HG03457 (cell line): ENCODE measurements at regions not wholly inside any gene's neighbourhood (a gene's known extent, or its start where the extent isn't known, plus 50 kb on each side); places are given as distances from the start of the nearest gene placed in this dataset.

Source experiments
- ATAC-seq: cut with Tn5 transposase; IDR thresholded peaks from one replicate; pipeline ENCODE4 v1.9.1; 2021; ENCODE audit warnings: moderate number of reproducible peaks; ENCODE audit not compliant: unreplicated experiment

GRCh38 chr15:62816342-62817069 is 226.0 kb upstream of the TPM1 start:
- no peak for ATAC-seq

DNA sequence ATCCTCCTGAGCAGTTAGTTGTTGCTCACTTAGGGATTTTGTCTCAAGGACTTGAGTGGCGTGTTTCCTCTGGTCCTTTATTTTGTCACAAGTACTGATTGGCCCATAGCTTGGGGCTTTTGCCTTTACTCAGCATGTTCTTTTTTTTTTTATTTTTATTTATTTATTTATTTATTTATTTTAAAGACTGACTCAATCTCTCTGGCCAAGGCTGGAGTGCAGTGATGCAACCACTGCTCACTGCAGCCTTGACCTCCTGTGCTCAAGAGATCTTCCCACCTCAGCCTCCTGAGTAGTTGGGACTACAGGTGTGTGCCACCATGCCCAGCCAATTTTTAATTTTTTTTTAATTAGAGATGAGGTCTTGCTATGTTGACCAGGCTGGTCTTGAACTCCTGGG is 223.9 kb upstream of the TPM1 start:
- ATAC-seq = no peak

DNA sequence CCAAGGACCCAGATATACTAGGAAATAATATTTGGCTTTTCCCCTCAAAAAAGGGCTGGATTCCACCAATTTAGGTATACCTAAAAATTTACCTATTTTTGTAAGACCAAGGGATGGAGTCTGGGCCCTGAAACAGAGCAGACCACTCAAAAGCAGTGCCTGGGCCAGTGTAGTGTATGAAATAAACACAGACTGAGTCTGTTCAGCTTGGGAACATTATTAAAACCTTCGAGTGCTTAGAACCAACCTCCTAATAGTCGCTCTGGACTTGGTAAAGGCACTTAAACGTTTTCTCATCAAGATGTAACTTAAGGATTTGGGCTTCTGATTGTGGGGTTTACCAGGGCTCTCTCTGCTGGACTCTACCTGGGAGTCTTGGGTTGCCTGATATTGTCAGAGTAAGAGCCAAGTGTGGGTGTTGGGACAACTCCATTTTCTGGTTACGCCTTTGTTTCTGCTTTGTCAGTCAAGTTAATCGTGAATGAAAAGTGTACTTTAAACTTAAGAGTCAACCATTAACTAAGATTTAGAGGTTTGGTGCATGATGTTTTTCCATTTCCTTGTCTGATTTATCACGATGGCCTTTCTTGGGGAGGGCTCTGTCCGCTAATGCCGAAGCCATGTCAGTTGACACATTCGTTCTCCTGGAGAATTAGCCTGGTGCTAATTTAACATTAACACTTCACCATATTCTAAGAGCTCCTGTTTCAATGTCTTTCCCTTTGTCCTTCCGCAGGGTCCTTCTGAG is 221.0 kb upstream of the TPM1 start:
- ATAC-seq = no peak

DNA sequence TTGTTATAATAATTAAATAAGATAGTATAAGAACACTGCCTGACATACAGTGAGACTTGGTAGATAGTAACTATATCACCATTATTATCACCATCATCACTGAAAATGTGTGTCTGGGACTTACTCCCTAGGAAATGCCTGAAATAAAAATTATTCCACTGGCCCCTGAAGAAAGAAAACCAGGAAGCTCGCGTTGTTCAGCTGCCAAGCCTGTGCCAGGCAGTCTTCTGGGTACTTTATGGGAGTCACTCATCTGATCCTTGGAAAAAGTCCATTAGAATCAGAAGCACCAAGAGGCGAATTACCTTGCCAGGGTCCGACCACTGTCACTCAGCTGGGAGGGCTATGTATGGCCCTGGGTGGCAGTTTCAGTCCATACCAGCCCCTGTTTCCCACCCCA is 220.3 kb upstream of the TPM1 start:
- no peak for ATAC-seq

DNA sequence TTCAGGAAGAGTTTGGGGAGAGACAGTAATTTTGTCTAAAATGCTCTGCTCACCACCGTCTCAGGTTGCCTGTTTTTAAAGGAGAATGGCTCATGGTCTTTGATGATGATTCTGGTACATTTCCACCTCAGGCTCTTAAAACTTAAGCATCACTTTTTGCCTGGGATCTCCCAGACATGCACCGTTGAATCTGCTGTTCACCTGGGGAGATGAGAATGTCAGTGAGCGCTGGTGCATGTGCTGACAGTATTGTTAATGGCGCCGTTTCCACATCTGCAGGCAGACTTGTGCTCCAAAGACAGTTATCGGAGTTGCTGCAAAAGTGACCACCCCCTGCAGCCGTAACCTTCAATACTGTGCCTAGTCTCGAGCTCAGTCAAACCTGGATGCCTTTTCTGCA is 219.0 kb upstream of the TPM1 start:
- ATAC-seq = no peak

GRCh38 chr15:62824111-62825015 is 218.2 kb upstream of the TPM1 start:
- no peak for ATAC-seq

GRCh38 chr15:62825191-62825590 is 217.4 kb upstream of the TPM1 start:
- ATAC-seq = no peak

DNA sequence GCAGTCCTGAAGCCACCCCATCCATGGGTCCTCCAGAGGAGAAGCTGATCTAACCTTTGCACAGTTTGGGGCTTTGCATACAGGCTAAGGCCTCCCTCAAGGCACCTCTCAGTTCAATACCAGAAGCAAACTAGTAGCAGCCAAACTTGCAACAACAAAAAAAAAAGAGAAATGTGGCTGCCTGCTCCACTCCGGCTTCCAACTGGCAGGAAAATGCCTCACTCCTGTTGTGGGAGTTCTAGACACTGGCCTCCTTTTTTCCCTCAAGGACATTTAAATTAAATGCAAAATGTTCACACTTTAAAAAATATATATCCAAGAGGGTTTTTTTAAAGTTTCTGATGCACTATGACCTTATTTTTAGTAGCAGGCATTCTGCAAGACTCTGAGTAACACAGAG is 216.0 kb upstream of the TPM1 start:
- ATAC-seq = no peak

- ATAC-seq = no peak
Observed at GRCh38 chr15:62828364-62828763, 214.2 kb upstream of the TPM1 start.

DNA sequence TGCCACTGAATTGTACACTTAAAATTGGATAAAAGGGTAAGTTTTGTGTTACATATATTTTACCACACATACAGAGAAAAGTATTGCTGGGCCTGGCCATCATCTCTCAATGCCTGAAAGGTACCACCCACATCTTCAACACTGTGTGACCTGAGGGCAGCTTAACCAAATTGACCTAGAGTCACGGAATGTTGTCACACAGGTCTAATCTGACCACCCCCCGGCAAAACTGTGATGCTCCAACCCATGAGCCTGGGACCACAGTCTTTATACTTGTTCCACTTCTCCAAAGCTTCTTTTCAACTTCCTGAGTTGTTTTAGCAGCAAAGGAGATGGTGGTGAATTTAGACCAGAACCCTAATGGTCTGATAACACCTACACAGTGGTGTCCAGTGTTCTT is 210.3 kb upstream of the TPM1 start:
- no peak for ATAC-seq

- no peak for ATAC-seq
Observed at GRCh38 chr15:62833646-62834045, 208.9 kb upstream of the TPM1 start.

- no peak for ATAC-seq
Observed at GRCh38 chr15:62834686-62835329, 207.7 kb upstream of the TPM1 start.

DNA sequence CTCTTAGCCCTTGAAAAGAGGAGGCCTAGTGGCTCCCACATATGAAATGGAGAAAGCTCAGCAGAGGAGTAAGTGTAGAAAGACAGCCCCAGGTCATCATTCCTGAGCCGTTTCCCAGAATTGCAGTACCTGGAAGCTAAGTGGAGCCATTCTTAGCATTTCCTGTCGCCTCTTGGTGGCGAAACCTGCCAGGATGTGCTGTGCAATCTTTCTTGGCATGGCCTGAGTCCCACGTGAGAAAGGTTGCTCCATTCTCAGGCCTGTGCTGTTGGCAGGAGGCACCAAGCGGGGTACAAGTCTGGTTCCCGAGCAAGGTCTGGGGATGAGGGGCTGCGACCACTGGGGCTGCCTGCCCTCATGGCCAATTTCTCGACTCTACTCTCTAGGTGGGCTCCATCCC is 207.2 kb upstream of the TPM1 start:
- no peak for ATAC-seq

- no peak for ATAC-seq
Observed at GRCh38 chr15:62835762-62836161, 206.8 kb upstream of the TPM1 start.

DNA sequence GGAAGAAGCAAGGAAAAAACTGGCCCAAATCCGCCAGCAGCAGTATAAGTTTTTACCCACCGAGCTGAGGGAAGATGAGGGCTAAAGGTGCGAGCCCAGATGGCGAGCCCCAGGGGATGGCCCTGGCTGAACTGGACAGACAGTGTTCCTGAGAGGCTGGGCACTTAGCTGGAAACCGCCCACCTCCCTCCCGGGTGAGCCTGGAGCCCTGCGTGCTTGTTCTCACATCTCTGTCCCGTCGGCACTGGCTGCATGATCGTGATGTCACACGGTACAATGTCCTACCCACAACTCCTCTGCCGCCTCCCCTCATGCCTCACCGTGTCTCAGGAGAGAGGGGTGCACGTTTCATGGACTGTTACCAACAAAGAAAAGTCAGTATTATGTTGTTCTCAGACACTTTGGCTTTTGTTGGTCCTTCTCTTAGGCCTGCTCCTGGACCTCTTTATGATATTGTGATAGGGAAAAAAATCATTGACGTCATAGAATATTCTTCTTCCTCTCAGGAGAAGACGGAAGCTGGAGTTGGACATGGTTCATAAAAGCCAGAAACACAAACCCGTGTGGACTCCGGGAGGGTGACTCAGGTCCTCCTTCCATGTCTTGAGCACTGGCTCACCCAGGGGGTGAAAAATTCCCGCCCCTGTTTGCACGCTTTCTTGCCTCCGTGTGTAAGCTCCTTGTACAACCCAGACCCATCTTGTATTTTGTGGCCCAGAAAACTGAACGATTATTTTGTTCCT is 201.8 kb upstream of the TPM1 start:
- no peak for ATAC-seq

DNA sequence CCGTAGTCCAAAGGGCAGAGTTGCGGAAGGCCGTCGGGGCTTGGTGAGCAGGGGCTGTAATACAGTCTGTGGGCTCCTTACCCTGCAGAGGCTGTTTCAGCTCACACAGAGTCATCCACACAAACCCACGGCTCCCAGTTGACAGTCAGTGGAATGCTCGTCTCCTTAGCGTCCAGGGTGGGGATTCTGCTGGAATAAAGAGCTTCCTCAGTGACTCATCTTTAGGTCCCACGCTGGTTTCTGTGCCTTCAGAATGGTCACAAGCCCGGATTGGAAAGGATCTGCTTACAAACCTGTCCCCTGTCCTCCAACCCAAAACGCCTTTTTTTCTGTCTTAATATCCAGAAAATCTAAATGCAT is 201.3 kb upstream of the TPM1 start:
- ATAC-seq = no peak

DNA sequence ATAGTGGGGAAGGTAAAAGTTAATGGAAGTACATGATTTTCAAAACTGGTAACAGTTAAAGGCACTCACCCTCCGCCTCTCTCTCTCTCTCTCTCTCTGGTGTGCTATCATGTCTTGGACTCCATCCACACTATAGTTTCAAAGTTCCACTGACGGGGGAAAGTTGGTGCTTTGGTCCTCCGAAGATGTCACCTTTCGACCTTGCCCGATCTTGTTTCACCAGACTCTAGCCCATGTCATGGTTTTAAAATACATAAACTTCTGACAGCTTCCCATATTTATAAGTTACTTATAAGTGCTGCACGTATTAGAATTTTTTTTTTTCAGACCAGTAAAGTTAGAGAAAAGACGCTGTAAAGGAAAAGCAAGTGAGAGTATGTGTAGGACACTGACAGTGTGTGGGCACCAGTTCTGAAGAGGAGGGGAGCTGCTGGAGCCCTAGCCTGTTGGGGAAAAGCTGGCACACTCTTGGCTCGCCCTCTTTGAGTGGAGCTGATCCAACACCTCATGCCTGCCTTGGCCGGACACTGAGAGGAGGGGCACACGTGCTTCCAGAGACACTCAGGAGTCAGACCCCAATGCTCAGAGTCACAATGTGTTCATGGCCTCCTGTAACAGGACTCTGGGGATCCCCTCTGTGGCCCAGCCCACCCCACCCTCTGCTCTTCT is 200.5 kb upstream of the TPM1 start:
- no peak for ATAC-seq

DNA sequence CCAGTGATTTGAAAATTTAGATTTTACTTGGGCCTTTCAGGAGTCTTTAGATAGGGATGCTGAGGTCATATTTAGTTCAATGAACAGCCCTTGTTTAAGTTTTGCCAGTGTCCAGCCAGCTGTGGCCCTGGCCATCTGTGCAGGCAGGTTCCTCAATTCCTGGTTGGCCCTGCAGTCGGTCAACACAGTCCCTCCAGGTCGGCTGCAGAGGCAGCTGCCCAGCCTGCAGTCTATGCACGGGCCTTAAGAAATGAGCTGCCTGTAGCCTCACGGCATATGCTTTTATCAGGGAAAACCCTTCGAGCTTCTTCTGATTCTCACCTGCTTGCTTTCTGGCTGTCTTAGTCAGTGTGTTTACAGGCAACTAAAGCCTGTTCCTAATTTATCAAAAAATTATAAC is 199.2 kb upstream of the TPM1 start:
- no peak for ATAC-seq

- no peak for ATAC-seq
Observed at GRCh38 chr15:62844564-62845240, 197.8 kb upstream of the TPM1 start.
